ENCODE measurements at regions not wholly inside any gene's neighbourhood (a gene's known extent, or its start where the extent isn't known, plus 50 kb on each side); places are given as distances from the start of the nearest gene placed in this dataset.

DNA sequence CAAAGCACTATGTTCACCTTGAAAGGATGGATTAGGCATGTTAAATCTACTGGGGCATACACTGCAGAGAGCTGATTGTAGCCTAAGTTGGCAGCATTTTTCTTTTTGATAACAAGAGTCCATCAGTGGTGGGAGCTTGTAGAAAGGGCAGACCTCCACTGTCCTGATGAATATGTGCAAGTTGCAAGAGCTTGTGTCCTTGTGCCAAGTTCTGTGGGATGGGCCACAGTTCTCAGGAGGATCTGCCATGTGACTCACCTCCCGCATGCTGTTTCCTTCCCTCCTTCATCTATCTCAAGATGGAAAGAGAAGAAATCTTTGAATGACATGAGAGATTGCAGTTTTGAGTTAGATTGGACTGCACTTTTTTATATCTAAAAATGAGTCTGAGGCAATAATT is 58.3 kb upstream of the GGTLC1 start:
- TF ChIP-seq, protein P1, sequence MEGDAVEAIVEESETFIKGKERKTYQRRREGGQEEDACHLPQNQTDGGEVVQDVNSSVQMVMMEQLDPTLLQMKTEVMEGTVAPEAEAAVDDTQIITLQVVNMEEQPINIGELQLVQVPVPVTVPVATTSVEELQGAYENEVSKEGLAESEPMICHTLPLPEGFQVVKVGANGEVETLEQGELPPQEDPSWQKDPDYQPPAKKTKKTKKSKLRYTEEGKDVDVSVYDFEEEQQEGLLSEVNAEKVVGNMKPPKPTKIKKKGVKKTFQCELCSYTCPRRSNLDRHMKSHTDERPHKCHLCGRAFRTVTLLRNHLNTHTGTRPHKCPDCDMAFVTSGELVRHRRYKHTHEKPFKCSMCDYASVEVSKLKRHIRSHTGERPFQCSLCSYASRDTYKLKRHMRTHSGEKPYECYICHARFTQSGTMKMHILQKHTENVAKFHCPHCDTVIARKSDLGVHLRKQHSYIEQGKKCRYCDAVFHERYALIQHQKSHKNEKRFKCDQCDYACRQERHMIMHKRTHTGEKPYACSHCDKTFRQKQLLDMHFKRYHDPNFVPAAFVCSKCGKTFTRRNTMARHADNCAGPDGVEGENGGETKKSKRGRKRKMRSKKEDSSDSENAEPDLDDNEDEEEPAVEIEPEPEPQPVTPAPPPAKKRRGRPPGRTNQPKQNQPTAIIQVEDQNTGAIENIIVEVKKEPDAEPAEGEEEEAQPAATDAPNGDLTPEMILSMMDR (IDR thresholded peaks at IDR 0.05), result no peak
- no peak for TF ChIP-seq ZFX (IDR thresholded peaks at IDR 0.05; ENCODE audit: borderline replicate concordance)
